ENCODE measurements at regions not wholly inside any gene's neighbourhood (a gene's known extent, or its start where the extent isn't known, plus 50 kb on each side); places are given as distances from the start of the nearest gene placed in this dataset.

DNA sequence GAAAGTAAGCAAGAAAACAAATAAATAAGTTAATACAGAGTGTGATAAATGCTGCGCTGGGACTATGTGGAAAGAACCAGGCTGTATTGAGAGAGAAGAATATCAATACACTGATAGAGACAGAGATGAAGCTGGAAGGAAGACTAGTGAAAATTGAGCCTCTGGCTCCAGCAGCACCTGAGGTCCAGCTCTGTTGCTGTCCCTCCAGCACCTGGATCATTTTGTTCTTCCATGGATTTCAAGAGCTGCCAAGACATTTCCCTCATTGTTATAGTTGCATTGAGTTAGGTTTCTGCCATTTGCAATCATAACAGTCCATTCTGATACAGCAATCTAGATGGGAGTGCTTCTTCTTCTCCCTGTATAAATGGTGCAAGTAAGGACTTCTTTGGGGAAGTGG, 242.7 kb upstream of the FGGY start:
- no peak for DNase-seq
- Histone ChIP-seq H3K9me3 (no peaks in the 10 kb centered on the region), H3K27me3 (no peaks in the 10 kb centered on the region), H3K27ac (no peak overlapping the region), H3K4me3 (no peak overlapping the region), H3K36me3 (no peaks in the 10 kb centered on the region), H3K4me1 (ENCODE audit: insufficient read depth) (peaks cover 18% of the 10 kb centered on the region)
- TF ChIP-seq, protein P1, sequence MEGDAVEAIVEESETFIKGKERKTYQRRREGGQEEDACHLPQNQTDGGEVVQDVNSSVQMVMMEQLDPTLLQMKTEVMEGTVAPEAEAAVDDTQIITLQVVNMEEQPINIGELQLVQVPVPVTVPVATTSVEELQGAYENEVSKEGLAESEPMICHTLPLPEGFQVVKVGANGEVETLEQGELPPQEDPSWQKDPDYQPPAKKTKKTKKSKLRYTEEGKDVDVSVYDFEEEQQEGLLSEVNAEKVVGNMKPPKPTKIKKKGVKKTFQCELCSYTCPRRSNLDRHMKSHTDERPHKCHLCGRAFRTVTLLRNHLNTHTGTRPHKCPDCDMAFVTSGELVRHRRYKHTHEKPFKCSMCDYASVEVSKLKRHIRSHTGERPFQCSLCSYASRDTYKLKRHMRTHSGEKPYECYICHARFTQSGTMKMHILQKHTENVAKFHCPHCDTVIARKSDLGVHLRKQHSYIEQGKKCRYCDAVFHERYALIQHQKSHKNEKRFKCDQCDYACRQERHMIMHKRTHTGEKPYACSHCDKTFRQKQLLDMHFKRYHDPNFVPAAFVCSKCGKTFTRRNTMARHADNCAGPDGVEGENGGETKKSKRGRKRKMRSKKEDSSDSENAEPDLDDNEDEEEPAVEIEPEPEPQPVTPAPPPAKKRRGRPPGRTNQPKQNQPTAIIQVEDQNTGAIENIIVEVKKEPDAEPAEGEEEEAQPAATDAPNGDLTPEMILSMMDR (IDR thresholded peaks at IDR 0.05), result no peak
- TF ChIP-seq POLR2A (IDR thresholded peaks at IDR 0.05) (no peak), EP300 (IDR thresholded peaks at IDR 0.05) (no peak)
- intact Hi-C loops (cut with DNase I), result no loop called here
- 96 to 97% (median 97%) methylated on average over 1 of the region's 1 CpG for WGBS, 3 donors

DNA sequence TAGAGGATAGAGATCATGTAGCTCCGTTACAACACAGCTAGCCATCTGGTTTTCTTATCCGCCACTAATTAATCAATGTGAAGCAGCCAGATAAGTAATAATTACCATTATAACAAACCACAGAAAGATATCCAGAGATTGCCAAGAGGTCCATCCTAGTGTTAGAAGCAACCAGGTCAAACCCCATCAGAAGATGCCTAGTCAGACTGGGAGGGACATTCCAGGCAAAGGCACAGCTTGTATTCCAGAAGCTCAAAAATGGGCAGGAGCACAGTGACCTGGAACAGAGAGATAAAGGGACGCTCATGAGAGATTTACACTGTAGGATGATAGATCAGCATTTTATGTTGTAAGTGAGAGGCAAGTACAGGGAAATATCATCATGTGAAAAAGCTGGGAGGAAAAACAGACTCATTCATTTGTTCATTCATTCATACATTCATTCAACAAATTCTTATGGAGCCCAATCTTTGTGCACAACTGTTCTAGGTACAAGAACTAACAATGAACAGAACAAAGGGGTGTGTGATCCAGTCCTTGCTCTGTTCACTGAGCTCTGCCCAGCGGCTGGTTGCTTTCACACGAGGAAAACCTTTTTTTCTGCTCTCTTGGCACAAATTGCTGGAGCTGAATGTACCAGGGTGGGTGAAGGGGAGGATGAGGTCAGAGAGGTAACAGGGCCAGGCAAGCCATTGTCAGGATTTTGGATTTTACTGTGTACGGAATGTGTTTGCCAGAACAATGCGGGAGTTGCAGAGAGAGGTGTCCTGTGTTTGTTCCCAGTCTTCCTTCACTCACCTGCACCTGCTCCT, 240.8 kb upstream of the FGGY start:
- peak in 4 of 5 donors; percentile 34 to 59 (median 52) for DNase-seq
- peaks cover 18% of the 10 kb centered on the region for H3K4me1 ChIP-seq (ENCODE audit: insufficient read depth)
- H3K4me3 ChIP-seq, result no peak overlapping the region
- H3K36me3 ChIP-seq, result no peaks in the 10 kb centered on the region
- intact Hi-C loops (cut with DNase I), result no loop called here
- peak; percentile 12 for TF ChIP-seq EP300 (IDR thresholded peaks at IDR 0.05)
- no peak for TF ChIP-seq POLR2A (IDR thresholded peaks at IDR 0.05)
- whole genome bisulfite sequencing, 3 donors, result 16 to 30% (median 22%) methylated on average over 7 of the region's 7 CpGs
- H3K9me3 ChIP-seq, result no peaks in the 10 kb centered on the region
- H3K27me3 ChIP-seq, result no peaks in the 10 kb centered on the region
- H3K27ac ChIP-seq, result no peak overlapping the region

DNA sequence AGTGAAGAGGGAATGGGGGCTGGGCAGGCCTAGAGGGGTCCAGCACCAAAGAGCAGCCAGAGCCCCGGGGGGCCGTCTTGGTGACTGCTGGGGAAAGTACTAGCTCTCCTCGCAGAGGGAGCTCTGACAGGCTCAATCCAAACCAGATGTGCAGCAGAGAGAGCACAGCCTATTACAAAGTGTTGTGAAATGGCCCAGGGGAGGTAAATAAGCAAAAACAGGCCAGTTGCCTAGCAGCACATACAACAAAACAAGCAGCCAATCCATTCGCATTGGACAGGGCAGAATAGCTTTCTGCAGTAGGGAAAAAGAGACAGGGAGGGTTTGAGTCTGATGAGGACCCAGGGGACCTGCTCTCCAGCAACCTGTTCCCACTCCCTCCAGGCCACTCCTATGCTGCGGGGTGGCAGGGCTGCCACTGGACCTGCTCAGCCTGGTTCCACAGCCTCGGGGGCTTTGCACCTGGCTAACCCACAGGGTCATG, 239.6 kb upstream of the FGGY start:
- intact Hi-C loops (cut with DNase I), result no loop called here
- H3K36me3 ChIP-seq, result no peaks in the 10 kb centered on the region
- no peak overlapping the region for H3K27ac ChIP-seq
- H3K4me1 ChIP-seq (ENCODE audit: insufficient read depth), result peaks cover 19% of the 10 kb centered on the region
- 26 to 33% (median 29%) methylated on average over 6 of the region's 6 CpGs for WGBS, 3 donors
- peak; percentile 48 for TF ChIP-seq POLR2A (IDR thresholded peaks at IDR 0.05)
- TF ChIP-seq EP300 (IDR thresholded peaks at IDR 0.05), result peak; percentile 85
- TF ChIP-seq, protein P1 (IDR thresholded peaks at IDR 0.05), result peak in 1 of 3 donors; percentile 18
- H3K9me3 ChIP-seq, result no peaks in the 10 kb centered on the region
- peak overlapping the region; percentile 1 for H3K4me3 ChIP-seq
- DNase-seq, result peak; percentile 59 to 88 (median 77)
- no peaks in the 10 kb centered on the region for H3K27me3 ChIP-seq

DNA sequence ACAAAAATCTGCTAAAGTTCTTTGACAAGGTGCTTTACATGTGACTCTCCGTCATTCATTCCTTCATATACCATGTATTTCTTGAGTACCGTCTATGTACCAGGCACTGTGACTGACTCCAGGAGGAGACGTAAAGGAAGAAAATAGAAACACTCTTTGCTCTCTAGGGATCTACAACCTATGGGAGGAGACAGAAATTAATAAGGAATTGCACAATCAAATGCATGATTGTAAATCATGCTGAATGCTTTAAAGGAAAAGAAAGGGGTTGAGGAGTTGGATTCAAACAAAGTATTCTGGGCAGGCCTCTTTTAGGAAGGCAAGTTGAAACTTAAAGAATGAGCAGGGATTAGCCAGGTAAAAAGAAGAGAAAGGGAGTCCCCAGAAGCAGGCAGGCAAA, 239.1 kb upstream of the FGGY start:
- TF ChIP-seq, protein P1 (IDR thresholded peaks at IDR 0.05), result no peak
- TF ChIP-seq POLR2A (IDR thresholded peaks at IDR 0.05) (no peak), EP300 (IDR thresholded peaks at IDR 0.05) (no peak)
- peaks cover 20% of the 10 kb centered on the region for H3K4me1 ChIP-seq (ENCODE audit: insufficient read depth)
- H3K27me3 ChIP-seq, result no peaks in the 10 kb centered on the region
- DNase-seq, result no peak
- H3K36me3 ChIP-seq, result no peaks in the 10 kb centered on the region
- intact Hi-C loops (cut with DNase I), result no loop called here
- no peaks in the 10 kb centered on the region for H3K9me3 ChIP-seq
- H3K27ac ChIP-seq, result no peak overlapping the region
- H3K4me3 ChIP-seq, result peak overlapping the region; percentile 1
- WGBS, 3 donors, result 79 to 92% (median 85%) methylated on average over 3 of the region's 3 CpGs

All from ovary (tissue), 7 donors.